Fibroblast of the aortic adventitia (primary cell): ENCODE measurements at regions not wholly inside any gene's neighbourhood (a gene's known extent, or its start where the extent isn't known, plus 50 kb on each side); places are given as distances from the start of the nearest gene placed in this dataset.

ENCODE experiments used
- DNase-seq: peaks from one replicate; pipeline ENCODE4 v3.0.0-alpha.2; 2010; ENCODE audit warnings: low read depth
- H3K4me3 ChIP-seq: 2 replicates; pipeline ENCODE4 v1.5.1; 2011; ENCODE audit warnings: low read depth, mild to moderate bottlenecking, control low read depth, low read length, moderate library complexity
- CTCF ChIP-seq: IDR thresholded peaks from 2 replicates; pipeline ENCODE4 v1.5.1; 2011; ENCODE audit warnings: mild to moderate bottlenecking, low read length, control low read depth, inconsistent platforms; ENCODE audit not compliant: insufficient read depth

DNA sequence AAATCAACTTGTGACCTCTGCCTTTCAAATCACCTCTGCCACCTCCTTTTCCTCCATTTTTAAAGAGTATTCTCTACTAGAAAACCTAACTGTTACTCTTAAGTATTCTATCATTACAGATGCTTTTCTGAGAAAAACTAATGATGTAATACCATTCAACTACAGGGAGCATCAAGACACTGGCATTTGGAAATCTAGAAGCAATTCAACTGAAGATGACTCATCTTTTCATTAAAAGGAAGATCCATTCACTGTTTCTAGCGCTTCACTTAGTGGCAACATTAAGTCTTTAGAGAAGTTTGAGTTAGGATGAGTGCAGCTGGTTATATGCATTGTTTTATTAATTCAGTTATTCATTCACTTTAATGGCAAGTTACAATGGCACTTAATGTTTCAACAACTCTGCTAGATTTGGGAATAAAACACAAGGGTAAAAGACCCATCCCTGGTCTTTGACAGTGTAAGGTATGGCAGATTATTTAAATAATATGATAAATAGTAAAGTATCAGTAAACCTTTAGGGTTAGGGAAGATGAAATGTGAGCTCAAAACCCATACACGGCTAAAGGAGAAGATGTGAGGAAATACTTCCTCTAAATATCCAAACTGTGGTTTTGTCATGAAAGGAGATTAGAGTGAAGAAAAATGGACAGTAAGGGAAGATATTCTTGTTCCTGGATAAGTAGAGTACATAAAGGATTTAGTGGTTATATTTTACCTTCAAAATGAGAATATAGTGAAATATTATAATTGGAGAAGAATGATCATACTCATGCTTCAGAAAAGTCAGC is 61.7 kb downstream of the KCNJ2 start:
- TF ChIP-seq CTCF = no peak
- DNase-seq = no peak
- H3K4me3 ChIP-seq = no peak overlapping the region

DNA sequence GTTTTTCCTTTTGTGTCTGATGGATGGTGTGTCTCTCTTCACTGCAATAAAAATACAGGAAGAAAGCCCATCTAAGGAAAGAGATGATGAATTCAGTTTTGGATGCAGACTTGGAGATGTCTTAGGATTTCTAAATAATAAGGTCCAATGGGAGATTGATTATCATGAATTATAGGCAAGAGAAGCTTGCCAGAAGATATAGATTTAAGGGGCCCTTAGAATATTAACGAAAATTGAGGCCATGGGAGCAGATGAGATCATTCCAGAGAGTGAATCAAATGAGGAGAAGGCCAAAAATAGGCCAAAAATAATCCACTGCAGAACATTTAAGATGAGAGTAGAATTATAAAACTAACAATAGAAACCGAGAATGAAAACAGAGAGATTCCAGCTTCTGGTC is 63.1 kb downstream of the KCNJ2 start:
- no peak for TF ChIP-seq CTCF
- no peak for DNase-seq
- H3K4me3 ChIP-seq = no peak overlapping the region

GRCh38 chr17:70235252-70235651 is 65.9 kb downstream of the KCNJ2 start:
- DNase-seq = no peak
- no peak overlapping the region for H3K4me3 ChIP-seq
- TF ChIP-seq CTCF = no peak

DNA sequence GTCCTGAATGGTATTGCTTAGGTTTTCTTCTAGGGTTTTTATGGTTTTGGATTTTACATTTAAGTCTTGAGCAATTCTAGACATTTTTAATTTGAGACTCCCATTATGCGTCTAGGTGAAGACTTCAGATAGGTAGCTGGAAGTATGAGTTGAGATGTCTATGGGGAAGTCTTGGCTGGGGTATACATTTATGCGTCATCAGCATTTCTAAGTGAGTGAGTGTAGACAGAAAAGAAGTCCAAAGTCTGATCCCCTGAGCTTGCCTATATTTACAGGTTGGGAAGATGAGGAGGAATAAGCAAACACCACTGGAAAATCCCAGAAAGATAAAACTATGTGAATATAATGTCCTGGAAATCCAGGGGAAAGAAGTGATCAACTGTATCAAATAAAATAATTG is 68.9 kb downstream of the KCNJ2 start:
- no peak overlapping the region for H3K4me3 ChIP-seq
- no peak for DNase-seq
- TF ChIP-seq CTCF = no peak

DNA sequence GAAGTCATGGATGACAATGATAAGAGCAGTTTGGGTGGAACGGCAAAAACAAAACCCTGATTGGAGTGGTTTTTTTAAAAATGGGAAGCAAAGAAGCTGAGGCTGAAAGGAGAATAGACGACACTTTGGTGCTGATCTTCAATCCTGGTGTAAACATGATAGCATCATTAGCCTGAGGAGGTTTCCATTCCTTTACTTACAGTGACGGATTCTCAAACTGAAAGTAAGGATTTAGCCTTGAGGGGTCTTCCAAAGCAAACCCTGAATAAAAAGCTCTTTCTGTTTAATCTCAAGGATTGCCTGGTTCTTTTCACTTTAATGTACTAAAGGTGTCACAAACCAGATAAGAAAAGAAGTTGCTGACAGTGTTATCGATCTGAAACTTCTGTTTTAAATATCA is 69.3 kb downstream of the KCNJ2 start:
- no peak for TF ChIP-seq CTCF
- peak overlapping the region; percentile 26 for H3K4me3 ChIP-seq
- DNase-seq = no peak

DNA sequence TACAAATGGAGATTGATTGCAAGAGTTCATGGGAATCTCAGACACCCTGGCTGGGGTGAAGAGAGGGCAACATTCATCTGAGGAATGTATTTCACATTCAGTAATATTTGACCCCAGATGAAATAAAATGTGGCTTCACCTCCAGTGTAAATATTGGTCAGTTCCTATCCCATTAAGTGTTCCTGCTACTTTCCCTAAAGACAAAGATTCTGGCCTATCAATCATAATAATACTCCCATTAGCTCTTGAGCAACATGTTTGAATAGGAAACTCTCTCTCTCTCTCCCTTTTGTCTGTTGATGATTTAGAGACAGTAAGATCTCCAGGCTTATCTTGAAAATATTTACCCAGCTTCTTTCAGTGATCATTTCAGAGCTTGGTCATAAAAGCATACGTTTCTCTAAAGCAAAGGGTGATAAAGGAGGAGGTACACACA is 70.1 kb downstream of the KCNJ2 start:
- no peak for DNase-seq
- no peak for TF ChIP-seq CTCF
- H3K4me3 ChIP-seq = no peak overlapping the region

GRCh38 chr17:70241071-70241470 is 71.7 kb downstream of the KCNJ2 start:
- no peak for DNase-seq
- no peak for TF ChIP-seq CTCF
- no peak overlapping the region for H3K4me3 ChIP-seq
